ENCODE measurements at regions not wholly inside any gene's neighbourhood (a gene's known extent, or its start where the extent isn't known, plus 50 kb on each side); places are given as distances from the start of the nearest gene placed in this dataset.

GRCh38 chr5:116751684-116752083, 177.1 kb upstream of the SEMA6A start:
- no peaks in the 10 kb centered on the region for H4K20me1 ChIP-seq (ENCODE audit: insufficient read depth)
- no peaks in the 10 kb centered on the region for H3K79me2 ChIP-seq (ENCODE audit: low read depth)
- H3K9me3 ChIP-seq (ENCODE audit: insufficient read depth, low read depth) = no peaks in the 10 kb centered on the region
- TF ChIP-seq EZH2 (IDR thresholded peaks at IDR 0.05; ENCODE audit: low read depth) (no peak), CTCF (conservative IDR thresholded peaks at IDR 0.05) (no peak)
- H3K4me2 ChIP-seq = no peak overlapping the region
- no peak overlapping the region for H3K4me3 ChIP-seq
- POLR2A ChIA-PET (ENCODE audit: unreplicated experiment) = no interaction called here
- no peaks in the 10 kb centered on the region; the same call in 1 of the 2 replicates for H3K27me3 ChIP-seq (ENCODE audit: insufficient read depth, low read depth)
- H3K27ac ChIP-seq = no peak overlapping the region
- no TSS peak for BruUV-seq (replicated peaks)
- no peaks in the 10 kb centered on the region for H3K36me3 ChIP-seq (ENCODE audit: low read depth)
- intact Hi-C loops (cut with micrococcal nuclease; ENCODE audit: unreplicated experiment) = no loop called here
- H3K9me2 ChIP-seq (ENCODE audit: insufficient read depth) = no peaks in the 10 kb centered on the region
- DNase-seq = no peak
- no peaks in the 10 kb centered on the region for H3K4me1 ChIP-seq (replicated peaks; ENCODE audit: insufficient read depth)
- no peaks in the 10 kb centered on the region for H3F3A ChIP-seq (ENCODE audit: insufficient read depth, low read depth)
- no peak overlapping the region for H2AFZ ChIP-seq
- CTCF ChIA-PET = no interaction called here

GRCh38 chr5:116750631-116751580, 176.3 kb upstream of the SEMA6A start:
- H3K9me3 ChIP-seq (ENCODE audit: insufficient read depth, low read depth) = no peaks in the 10 kb centered on the region
- ChIA-PET CTCF (no interaction called here), POLR2A (ENCODE audit: unreplicated experiment) (no interaction called here)
- no TSS peak for BruUV-seq (replicated peaks)
- no peak overlapping the region for H3K4me2 ChIP-seq
- DNase-seq = no peak
- no peaks in the 10 kb centered on the region for H4K20me1 ChIP-seq (ENCODE audit: insufficient read depth)
- H3K79me2 ChIP-seq (ENCODE audit: low read depth) = no peaks in the 10 kb centered on the region
- no peaks in the 10 kb centered on the region for H3K4me1 ChIP-seq (replicated peaks; ENCODE audit: insufficient read depth)
- no peak overlapping the region for H2AFZ ChIP-seq
- no peak overlapping the region for H3K4me3 ChIP-seq
- H3F3A ChIP-seq (ENCODE audit: insufficient read depth, low read depth) = no peaks in the 10 kb centered on the region
- H3K27ac ChIP-seq = no peak overlapping the region
- intact Hi-C loops (cut with micrococcal nuclease; ENCODE audit: unreplicated experiment) = no loop called here
- H3K27me3 ChIP-seq (ENCODE audit: insufficient read depth, low read depth) = no peaks in the 10 kb centered on the region; the same call in 1 of the 2 replicates
- TF ChIP-seq EZH2 (IDR thresholded peaks at IDR 0.05; ENCODE audit: low read depth) = no peak
- no peak for TF ChIP-seq CTCF (conservative IDR thresholded peaks at IDR 0.05)
- no peaks in the 10 kb centered on the region for H3K36me3 ChIP-seq (ENCODE audit: low read depth)
- H3K9me2 ChIP-seq (ENCODE audit: insufficient read depth) = no peaks in the 10 kb centered on the region

- intact Hi-C loops (cut with micrococcal nuclease; ENCODE audit: unreplicated experiment) = no loop called here
- TF ChIP-seq CTCF (conservative IDR thresholded peaks at IDR 0.05) = no peak
- TF ChIP-seq EZH2 (IDR thresholded peaks at IDR 0.05; ENCODE audit: low read depth) = no peak
- no peaks in the 10 kb centered on the region for H3K27me3 ChIP-seq (ENCODE audit: insufficient read depth, low read depth)
- no peak overlapping the region for H3K27ac ChIP-seq
- no peak overlapping the region for H3K4me3 ChIP-seq
- no peaks in the 10 kb centered on the region for H3F3A ChIP-seq (ENCODE audit: insufficient read depth, low read depth)
- DNase-seq = no peak
- H3K9me3 ChIP-seq (ENCODE audit: insufficient read depth, low read depth) = no peaks in the 10 kb centered on the region
- H3K4me1 ChIP-seq (replicated peaks; ENCODE audit: insufficient read depth) = no peaks in the 10 kb centered on the region
- no peak overlapping the region for H3K4me2 ChIP-seq
- no peaks in the 10 kb centered on the region for H3K79me2 ChIP-seq (ENCODE audit: low read depth)
- no peaks in the 10 kb centered on the region for H3K9me2 ChIP-seq (ENCODE audit: insufficient read depth)
- no peaks in the 10 kb centered on the region for H4K20me1 ChIP-seq (ENCODE audit: insufficient read depth)
- no peaks in the 10 kb centered on the region for H3K36me3 ChIP-seq (ENCODE audit: low read depth)
- BruUV-seq (replicated peaks) = no TSS peak
- CTCF ChIA-PET = no interaction called here
- POLR2A ChIA-PET (ENCODE audit: unreplicated experiment) = no interaction called here
- no peak overlapping the region for H2AFZ ChIP-seq
Observed at GRCh38 chr5:116747881-116748280, 173.3 kb upstream of the SEMA6A start.
